GM18868 (cell line): ENCODE measurements at regions not wholly inside any gene's neighbourhood (a gene's known extent, or its start where the extent isn't known, plus 50 kb on each side); places are given as distances from the start of the nearest gene placed in this dataset.

ENCODE experiments used
- ATAC-seq: cut with Tn5 transposase; IDR thresholded peaks from one replicate; pipeline ENCODE4 v1.9.1; 2021; ENCODE audit warnings: mild to moderate bottlenecking, moderate library complexity; ENCODE audit not compliant: unreplicated experiment

- ATAC-seq: no peak
These were observed 491.8 kb downstream of the ANXA1 start for GRCh38 chr9:73643379-73644013.

- no peak for ATAC-seq
These were observed 495.9 kb downstream of the ANXA1 start for GRCh38 chr9:73647560-73647959.

DNA sequence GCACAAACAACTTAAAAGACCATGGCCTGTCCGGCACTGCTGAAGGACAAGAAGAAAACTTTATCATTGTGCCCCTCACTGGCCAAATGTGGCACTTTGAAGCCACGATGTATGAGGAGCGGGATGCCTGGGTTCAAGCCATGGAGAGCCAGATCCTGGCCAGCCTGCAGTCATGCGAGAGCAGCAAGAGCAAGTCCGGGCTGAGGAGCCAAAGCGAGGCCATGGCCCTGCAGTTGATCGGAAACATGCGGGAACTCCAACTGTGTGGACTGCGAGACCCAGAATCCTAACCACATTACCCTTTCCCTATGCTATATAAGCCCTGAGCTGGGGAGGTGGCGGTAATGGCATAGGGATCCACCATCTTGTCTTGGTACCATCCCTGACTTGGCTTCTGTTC lies 497.9 kb downstream of the ANXA1 start:
- no peak for ATAC-seq

DNA sequence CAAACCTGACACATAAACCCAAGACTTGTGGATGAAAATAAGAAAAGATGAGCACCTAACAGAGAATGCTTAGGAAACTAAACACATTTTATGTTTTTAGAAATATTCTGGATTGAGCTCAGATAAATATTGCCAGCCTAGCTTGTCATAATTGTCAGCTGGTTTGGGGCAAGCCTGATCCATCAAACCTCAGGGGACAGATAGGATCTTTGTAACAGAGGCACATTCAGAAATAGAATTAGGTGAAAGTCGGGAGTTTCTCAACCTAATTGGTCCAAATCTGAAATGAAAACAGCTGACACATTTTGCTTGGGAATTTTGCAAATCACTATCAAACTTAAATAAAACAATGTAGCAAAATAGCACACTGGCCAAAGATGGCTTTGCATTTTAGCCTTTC lies 503.7 kb downstream of the ANXA1 start:
- no peak for ATAC-seq

DNA sequence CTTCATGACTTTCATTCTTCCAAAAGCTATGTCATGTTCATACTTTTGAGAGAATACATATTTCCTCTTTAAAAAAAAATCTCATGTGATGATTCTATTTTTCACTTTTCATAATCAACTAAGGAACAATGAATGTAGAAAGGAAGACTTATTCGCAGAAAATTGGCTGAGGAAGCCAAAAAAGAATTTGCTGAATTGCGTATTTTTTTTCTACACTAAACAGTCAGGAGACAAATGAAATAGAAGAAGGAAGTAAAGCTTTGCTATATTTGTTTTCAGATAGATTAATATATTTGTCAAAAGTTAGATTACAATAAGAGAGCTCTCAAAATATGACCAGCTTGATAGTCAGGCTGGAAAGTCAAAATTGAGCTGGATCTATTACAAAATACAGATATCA lies 504.2 kb downstream of the ANXA1 start:
- no peak for ATAC-seq

GRCh38 chr9:73665253-73665652 lies 513.6 kb downstream of the ANXA1 start:
- ATAC-seq: no peak

- peak; percentile 46 for ATAC-seq
These were observed 516.1 kb downstream of the ANXA1 start for GRCh38 chr9:73667749-73668148.

DNA sequence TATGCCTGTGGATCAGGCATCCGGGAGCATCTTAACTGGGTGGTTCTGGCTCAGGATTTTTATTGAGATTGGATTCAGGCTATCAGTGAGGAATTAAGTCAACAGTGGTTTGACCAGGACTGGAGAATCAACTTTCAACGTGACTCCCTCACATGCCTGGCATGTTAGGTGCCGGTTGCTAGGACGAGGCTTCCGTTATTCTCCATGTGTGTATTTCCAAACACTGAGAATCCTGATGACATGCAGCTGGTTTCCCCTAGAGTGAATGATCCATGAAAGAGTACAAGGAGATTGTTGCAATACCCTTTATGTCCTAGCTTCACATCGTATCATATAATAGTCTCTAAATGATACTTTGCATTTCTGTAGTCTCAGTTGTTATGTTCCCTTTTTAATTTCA lies 529.2 kb downstream of the ANXA1 start:
- no peak for ATAC-seq

- no peak for ATAC-seq
These were observed 531.1 kb downstream of the ANXA1 start for GRCh38 chr9:73682789-73683188.

DNA sequence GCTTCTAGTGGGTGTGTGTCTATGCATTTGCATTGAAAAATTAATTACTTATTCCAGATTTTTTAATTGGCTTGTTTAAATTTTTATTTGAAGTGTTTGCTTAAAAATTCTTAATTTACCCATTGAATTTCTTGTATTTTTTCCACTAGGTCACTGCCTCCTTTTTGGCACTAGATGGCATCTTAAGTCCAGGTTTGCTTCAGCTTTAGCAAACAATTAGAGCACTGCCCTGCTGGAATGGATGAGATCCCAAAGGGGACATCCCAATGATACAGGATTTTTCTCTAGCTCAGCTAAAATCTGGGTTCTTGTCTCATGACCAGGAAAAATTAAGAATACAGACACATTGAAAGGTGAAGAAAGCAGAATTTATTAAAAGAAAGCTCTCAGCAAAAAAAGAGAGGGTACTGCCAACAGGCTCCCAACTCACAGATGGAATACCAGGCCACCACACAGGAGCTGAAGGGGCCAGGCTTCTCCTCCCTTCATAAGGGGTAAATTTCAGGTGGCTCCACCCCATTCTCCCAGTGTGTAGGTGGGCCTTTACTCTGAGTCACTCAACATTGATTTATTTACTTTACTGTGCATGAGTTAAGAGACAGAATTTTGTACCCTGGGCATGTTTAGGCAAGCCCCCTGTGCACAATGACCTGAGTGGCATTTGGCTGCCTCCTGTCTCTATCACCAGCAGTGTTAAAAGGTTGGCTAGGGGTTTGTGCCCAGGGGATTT lies 532.4 kb downstream of the ANXA1 start:
- peak; percentile 66 for ATAC-seq

DNA sequence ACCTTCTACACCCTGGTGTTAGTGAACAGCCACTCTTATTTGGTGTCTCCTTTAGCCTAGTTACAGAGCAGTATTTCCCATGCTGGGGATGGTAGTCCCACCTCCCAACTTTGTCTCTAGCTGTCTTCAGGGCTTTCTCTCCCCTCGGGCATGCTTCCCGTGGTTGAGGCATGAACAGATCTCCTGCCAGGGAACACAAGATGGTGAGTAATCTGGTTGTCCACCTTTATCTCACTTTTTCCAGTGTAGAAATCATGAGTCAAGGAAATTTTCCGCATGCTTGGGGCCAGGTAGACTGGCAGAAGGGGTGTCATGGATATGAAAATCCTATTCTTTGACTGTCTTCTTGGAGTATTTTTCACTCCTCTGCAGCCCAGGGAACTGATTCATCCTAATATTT lies 532.9 kb downstream of the ANXA1 start:
- ATAC-seq: no peak

- no peak for ATAC-seq
These were observed 534.1 kb downstream of the ANXA1 start for GRCh38 chr9:73685786-73686185.

DNA sequence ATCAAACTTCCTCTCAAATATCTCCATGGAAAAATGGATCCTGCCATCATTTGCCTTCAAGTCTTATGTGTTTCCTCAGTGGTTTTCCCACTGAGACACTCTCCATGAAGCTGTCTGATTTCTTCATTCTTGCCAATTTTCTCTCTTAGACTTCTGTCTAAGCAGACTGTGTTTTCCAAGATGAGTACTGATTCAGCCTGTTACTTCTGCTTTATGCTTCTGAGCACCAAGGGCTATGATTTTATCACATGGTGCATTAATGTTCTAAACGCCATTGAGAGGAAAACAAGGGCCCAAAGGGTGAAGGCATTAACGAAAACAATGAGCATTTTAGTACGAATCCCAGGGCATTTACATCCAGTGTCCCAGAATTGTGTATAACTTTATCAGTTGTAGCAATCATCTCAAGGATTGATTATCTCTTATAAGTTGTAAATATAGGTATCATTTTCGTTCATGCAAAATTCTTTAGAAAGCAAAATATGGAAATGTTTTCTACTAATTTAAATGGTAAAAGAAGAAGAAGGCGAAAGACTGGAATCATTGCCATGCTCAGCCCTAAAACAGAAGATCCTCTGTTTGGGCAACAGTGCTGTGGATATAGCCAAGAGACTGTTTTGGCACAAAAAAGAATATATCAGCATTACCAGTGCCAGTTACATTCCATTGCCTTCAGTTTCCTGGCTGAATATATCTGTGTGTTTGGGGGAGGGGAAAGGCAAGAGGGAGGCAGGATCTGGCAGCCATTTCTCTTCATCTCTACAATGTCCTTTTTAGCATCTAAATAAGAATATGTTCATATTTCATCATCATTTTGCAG lies 537.6 kb downstream of the ANXA1 start:
- no peak for ATAC-seq

- ATAC-seq: no peak
These were observed 549.9 kb downstream of the ANXA1 start for GRCh38 chr9:73701415-73702057.

DNA sequence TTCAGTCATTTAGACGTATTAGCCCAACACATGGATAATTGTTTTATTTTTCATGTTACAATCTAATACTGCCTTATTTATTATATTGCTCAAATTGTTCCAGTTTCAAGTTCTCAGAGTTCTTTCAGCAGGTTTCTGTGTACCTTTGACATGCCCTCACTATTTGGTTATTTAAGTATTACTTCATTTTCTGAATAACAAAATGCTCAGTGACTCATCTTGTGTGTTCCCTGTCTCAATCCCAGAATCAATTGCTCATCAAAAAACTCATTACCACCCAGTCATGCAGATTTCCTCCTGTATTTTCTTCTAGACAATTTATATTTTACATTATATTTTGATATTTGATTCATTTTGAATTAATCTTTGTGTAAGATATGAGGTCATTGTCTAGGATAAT lies 562.6 kb downstream of the ANXA1 start:
- no peak for ATAC-seq

GRCh38 chr9:73715591-73715990 lies 563.9 kb downstream of the ANXA1 start:
- no peak for ATAC-seq

DNA sequence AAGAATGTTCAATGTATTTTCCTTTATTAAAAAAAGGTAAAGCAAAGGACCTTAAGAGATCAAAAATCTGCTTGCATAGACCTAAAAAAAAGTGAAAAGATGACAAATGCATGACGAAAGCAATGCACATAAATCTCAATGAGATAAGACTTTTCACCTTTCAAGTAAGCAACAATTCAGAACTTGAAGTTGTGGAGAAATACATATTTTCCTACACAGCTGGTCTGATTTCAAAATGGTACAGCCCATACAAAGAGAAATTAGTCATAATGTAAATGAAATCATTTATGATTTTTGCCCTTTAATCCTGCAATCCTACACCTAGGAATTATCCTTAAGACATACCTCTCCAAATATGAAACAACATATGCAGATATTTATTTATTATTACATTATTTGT lies 568.0 kb downstream of the ANXA1 start:
- ATAC-seq: no peak

DNA sequence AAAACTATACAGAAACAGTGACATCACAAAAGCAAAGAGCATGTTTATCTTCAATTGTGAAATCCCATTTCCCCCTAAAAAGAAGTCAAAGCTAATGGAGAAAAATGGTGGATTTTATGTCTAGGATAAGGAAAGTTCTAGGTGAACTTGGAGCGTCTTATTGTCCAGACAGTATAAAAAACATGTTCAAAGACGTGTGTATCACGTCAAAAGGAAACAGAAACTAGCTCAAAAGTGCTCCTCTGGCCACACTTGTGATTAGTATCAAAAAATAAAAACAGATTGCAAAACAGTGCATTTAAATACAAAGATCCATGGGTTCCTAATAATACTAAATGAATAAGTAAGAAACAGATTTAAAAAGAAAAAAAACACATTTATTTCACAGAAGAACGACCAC lies 568.9 kb downstream of the ANXA1 start:
- no peak for ATAC-seq

- ATAC-seq: no peak
These were observed 584.6 kb downstream of the ANXA1 start for GRCh38 chr9:73736270-73736669.

GRCh38 chr9:73738741-73739530 lies 587.3 kb downstream of the ANXA1 start:
- no peak for ATAC-seq

- no peak for ATAC-seq
These were observed 589.7 kb downstream of the ANXA1 start for GRCh38 chr9:73741316-73741715.
